ENCODE measurements at regions not wholly inside any gene's neighbourhood (a gene's known extent, or its start where the extent isn't known, plus 50 kb on each side); places are given as distances from the start of the nearest gene placed in this dataset.

DNA sequence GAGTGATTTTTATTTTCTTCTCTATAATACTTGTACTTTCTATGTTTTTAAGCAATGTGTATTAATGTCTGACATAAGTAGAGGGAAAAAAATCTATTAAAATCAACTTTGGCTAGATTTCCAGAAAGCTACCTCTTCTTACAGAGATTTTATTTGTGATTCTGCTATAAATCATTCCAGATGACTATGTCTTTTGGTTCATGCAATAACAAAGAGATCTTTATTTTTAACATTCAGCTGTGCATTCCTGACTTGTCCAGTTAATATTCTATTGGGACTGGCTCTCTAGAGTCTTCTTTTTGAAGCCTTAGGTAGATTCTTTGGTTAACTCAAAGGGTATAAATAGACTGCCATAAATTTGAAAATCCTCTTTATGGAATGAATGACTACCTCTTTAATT, 74.3 kb upstream of the ARPP21 start:
- POLR2A ChIA-PET, result no interaction called here
- intact Hi-C loops (cut with micrococcal nuclease), result no loop called here
- no peak overlapping the region for H3K4me3 Mint-ChIP-seq
- H3K27ac Mint-ChIP-seq, result no peak overlapping the region
- DNase-seq, result no peak
- CTCF ChIA-PET, result no interaction called here
- H3K4me1 Mint-ChIP-seq (ENCODE audit: low read depth), result no peaks in the 10 kb centered on the region
- no peaks in the 10 kb centered on the region for H3K36me3 Mint-ChIP-seq
- no peaks in the 10 kb centered on the region for H3K9me3 Mint-ChIP-seq
- no peaks in the 10 kb centered on the region for H3K27me3 Mint-ChIP-seq

Measured in activated CD4-positive, alpha-beta memory T cell treated with anti-CD3 and anti-CD28 coated beads for 36 hours (primary cell).